COR-L47 (cell line): ENCODE measurements at regions not wholly inside any gene's neighbourhood (a gene's known extent, or its start where the extent isn't known, plus 50 kb on each side); places are given as distances from the start of the nearest gene placed in this dataset.
"Not testable (repeated sequence)": the region's sequence is repeated elsewhere in the genome, so short reads cannot be mapped to it uniquely, and the experiment has no call there.

Experiments
- DNase-seq: peaks from one replicate; lab custom pipeline; 2025; lab: John Stamatoyannopoulos, UW

DNA sequence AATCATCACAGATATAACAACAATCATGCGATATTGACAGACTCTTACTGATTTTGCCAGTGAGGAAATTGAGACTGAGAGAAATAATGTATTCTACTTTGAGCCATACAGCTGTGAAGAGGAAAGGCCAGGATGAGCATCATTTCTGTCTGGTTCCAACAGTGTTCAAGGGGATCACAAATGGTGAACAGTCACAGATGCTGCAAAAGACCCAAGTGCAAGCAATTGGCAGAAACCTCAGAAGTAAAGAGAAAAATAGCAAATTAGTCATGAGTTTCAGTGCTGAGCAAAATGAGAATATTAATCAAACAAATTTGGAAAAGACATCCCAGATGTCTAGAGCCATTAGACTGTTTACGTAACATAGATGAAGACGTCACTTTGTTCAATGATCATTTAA is 114.1 kb downstream of the RAB38 start:
- no peak for DNase-seq

GRCh38 chr11:88059326-88059725 is 115.9 kb downstream of the RAB38 start:
- no peak for DNase-seq

DNA sequence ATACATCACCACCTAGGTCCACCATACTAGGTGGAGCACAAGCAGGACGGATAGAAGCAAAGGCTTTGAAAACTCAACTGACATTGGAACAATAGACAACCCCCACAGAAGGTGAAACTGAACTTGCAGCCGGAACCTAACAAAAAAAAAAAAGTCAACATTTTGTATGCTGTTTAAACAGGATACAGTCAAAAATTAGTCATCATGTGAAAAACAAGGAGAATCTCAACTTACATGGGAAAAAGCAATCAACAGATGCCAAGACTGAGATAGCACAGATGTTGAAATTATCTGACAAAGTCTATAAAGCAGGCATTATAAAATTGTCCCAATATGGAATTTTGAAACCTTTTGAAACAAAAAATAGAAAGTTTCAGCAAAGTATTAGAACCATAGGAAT is 123.8 kb downstream of the RAB38 start:
- no peak for DNase-seq

- DNase-seq: no peak
These were observed 125.0 kb downstream of the RAB38 start for GRCh38 chr11:88050247-88050646.

- DNase-seq: not testable (repeated sequence)
These were observed 130.0 kb downstream of the RAB38 start for GRCh38 chr11:88045288-88045687.

GRCh38 chr11:88044658-88045057 is 130.6 kb downstream of the RAB38 start:
- DNase-seq: not testable (repeated sequence)

GRCh38 chr11:88043149-88043548 is 132.1 kb downstream of the RAB38 start:
- no peak for DNase-seq

DNA sequence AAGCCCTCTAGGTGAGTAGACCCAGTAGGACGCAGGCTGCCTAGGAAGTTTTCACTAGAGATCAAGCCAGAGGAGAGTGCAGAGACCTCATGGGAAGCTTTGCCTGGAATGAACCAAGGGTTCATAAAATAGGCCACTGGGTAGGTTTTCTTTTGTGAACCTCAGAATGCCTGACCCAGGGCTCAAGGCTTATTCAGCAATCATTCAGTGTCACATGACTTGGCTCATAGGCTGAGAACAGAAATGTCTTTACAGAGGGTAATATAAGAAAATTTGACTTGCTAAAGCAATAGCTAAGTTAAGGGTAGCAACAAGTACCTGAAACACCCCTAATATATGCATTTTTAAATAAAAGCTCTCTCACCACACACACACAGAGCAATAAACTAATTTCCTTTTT is 132.6 kb downstream of the RAB38 start:
- DNase-seq: no peak

GRCh38 chr11:88042238-88042637 is 133.0 kb downstream of the RAB38 start:
- DNase-seq: no peak

- DNase-seq: no peak
These were observed 133.6 kb downstream of the RAB38 start for GRCh38 chr11:88041679-88042078.

DNA sequence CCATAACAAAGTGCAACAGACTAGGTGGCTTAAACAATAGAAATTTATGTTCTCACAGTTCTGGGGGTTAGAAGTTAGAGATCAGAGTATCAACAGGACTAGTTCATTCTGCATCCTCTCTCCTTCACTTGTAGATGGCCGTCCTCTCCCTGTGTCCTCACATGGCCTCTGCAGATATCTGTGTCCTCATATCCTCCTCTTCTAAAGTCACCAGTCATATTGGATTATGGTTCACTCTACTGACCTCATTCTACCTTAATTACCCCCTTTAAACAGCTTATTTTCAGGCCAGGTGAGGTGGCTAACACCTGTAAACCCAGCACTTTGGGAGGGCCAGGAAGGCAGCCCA is 135.1 kb downstream of the RAB38 start:
- DNase-seq: no peak

GRCh38 chr11:88039476-88040147 is 135.6 kb downstream of the RAB38 start:
- no peak for DNase-seq

GRCh38 chr11:88038063-88038462 is 137.2 kb downstream of the RAB38 start:
- no peak for DNase-seq

- DNase-seq: no peak
These were observed 138.5 kb downstream of the RAB38 start for GRCh38 chr11:88036701-88037100.

DNA sequence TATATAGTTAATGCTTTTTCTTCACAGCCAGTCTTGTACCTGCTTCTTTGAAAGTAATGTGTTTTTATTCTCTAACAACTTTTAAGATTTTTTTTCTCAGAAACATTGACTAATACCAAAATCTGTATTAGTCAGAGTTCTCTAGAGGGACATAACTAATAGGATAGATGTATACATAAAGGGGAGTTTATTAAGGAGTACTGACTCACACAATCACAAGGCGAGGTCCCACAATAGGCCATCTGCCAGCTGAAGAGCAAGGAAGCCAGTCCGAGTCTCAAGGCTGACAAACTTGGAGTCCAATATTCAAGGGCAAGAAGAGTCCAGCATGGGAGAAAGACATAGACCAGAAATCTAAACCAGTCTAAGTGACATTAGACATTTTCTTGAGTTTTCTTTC is 140.0 kb downstream of the RAB38 start:
- no peak for DNase-seq

DNA sequence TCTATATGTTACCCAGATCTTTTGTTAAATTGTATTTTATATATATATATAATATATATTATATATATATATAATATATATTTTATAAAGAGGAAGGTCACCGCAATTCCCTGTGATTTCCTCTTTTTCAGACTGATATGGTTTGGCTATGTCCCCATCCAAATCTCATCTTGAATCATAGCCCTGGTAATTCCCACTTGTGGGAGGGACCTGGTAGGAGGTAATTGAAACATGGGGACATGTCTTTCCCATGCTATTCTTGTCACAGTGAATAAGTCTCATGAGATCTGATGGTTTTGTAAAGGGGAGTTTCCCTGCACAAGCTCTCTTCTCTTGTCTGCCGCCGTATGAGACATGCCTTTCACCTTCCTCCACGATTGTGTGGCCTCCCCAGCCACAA is 157.6 kb downstream of the RAB38 start:
- no peak for DNase-seq

DNA sequence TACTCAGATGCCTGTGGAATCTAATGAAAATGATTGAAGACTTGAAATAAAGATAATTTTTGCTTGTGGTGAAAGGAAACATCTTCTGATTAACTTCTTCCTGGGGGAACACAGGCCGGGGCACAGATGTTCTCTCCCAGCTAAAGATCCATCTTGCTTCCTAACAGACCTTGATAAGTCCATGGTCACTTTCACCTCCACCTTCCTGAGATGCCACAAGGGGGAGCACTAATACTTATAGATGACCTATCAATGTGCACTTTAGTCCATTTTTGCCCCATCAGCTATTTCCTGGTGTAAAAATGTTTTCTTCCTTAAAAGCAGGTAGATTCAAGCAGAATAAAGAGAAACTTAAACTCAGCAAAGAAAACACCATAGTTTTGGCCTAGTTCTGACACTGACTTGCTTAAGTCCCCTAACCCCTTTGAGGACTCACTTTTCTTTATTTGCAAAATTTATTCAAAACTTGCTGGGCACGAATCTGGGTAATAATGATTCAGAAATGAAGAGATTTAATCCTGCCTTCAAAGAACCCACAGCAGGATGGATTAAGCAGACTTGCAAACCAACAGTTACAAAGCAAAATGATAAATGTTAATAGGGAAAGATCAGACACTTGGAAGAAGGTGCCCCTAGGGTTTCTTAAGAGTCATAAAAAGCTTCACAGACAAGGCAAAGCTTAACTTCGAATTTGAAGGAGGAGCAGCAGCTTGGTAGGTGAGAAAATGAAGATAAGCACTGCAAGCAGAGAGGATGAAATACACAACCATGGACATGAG is 158.7 kb downstream of the RAB38 start:
- DNase-seq: peak; percentile 79

GRCh38 chr11:88015170-88015569 is 160.1 kb downstream of the RAB38 start:
- DNase-seq: no peak

DNA sequence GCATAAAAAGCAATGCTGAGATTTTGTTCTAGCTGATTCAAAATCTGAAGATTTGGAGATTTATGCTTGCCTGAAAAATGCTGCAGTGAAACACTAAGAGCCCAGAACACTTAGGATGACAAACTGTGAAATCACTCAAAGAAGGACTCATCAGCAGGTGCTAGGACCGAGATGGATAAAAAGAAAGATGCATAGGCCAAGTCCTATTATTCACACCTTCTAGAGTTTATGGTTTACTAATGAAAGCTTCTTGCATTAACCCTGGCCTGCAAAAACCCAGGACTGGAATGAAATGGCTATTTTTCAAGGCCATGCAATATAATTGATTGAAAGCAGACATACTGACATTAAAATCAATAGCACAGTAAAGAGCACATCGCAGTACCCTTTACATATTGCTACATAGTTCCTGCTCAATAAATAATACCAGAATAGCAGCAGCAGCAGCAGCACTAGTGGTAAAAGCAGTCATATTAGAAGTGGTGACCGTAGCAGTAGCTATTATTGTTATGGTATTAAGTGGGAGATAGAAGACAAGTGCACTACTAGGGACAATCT is 161.7 kb downstream of the RAB38 start:
- no peak for DNase-seq

DNA sequence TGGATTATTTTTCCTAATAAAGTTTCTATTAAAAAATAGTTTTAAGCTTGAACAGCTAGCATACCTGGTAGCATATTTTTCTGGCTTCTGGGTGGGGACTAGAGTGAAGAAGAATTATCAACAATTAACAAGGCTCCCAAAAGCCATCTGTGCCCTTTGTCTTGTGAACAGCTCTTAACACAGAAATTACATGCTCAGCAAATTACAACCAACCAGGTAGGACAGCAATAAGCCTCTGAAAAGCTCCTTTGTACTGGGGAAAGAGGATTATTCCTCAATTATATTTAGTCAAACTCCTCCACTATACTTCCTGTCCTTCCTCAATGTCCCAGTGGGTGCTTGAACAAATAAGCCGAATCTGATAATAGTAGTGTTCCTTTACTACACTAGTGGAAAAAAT is 162.8 kb downstream of the RAB38 start:
- DNase-seq: peak; percentile 41

- DNase-seq: no peak
These were observed 199.2 kb downstream of the RAB38 start for GRCh38 chr11:87976009-87976408.

- DNase-seq: no peak
These were observed 200.4 kb downstream of the RAB38 start for GRCh38 chr11:87974797-87975196.

DNA sequence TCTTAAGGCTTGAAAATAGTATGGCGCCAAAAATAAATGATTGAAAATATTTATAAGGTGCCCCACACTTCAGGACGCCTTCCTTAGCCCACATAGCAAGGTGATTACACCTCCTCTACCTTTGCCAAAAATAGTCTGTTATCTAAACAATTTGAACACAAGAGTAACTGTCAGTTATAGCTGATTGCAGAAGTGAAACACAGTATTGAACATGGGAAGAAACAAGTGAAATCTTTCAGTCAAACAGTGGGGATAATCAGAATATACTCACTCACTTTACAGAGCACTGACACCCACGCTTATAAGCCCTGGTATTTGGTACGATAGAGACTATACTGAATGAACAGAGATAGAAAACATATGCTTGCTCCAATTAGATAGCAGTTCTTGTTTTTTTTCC is 203.1 kb downstream of the RAB38 start:
- no peak for DNase-seq

- no peak for DNase-seq
These were observed 203.9 kb downstream of the RAB38 start for GRCh38 chr11:87971354-87971753.
